ENCODE measurements at regions not wholly inside any gene's neighbourhood (a gene's known extent, or its start where the extent isn't known, plus 50 kb on each side); places are given as distances from the start of the nearest gene placed in this dataset.

- H3K4me3 ChIP-seq (ENCODE audit: insufficient read length, low read depth) = no peak overlapping the region
- H3K9ac ChIP-seq (ENCODE audit: insufficient read length, low read depth) = no peak overlapping the region
- H3K27me3 ChIP-seq (ENCODE audit: insufficient read depth, insufficient read length) = no peaks in the 10 kb centered on the region
- H3K4me1 ChIP-seq (ENCODE audit: insufficient read depth, insufficient read length) = no peaks in the 10 kb centered on the region
- DNase-seq (ENCODE audit: low read depth, low spot score) = no peak
- no peaks in the 10 kb centered on the region for H3K36me3 ChIP-seq (ENCODE audit: insufficient read depth, insufficient read length, low read length)
- no peak for TF ChIP-seq ZNF274 (IDR thresholded peaks at IDR 0.05; ENCODE audit: low read depth, low read length)
- TF ChIP-seq YY1 (IDR thresholded peaks at IDR 0.05; ENCODE audit: insufficient read depth, insufficient read length) = no peak
- TF ChIP-seq SUZ12 (IDR thresholded peaks at IDR 0.05; ENCODE audit: extremely low read depth, insufficient read depth, insufficient read length) = no peak
- no peaks in the 10 kb centered on the region for H3K9me3 ChIP-seq (ENCODE audit: insufficient read depth, low read length)
These were observed 85.6 kb upstream of the LHCGR start for GRCh38 chr2:48841126-48841525.

GRCh38 chr2:48838029-48838428 lies 82.5 kb upstream of the LHCGR start:
- peaks cover 8% of the 10 kb centered on the region; the same call in 1 of the 2 replicates for H3K9me3 ChIP-seq (ENCODE audit: insufficient read depth, low read length)
- no peaks in the 10 kb centered on the region for H3K4me1 ChIP-seq (ENCODE audit: insufficient read depth, insufficient read length)
- H3K9ac ChIP-seq (ENCODE audit: insufficient read length, low read depth) = no peak overlapping the region
- no peaks in the 10 kb centered on the region for H3K36me3 ChIP-seq (ENCODE audit: insufficient read depth, insufficient read length, low read length)
- H3K4me3 ChIP-seq (ENCODE audit: insufficient read length, low read depth) = no peak overlapping the region
- no peak for DNase-seq (ENCODE audit: low read depth, low spot score)
- H3K27me3 ChIP-seq (ENCODE audit: insufficient read depth, insufficient read length) = no peaks in the 10 kb centered on the region
- TF ChIP-seq ZNF274 (IDR thresholded peaks at IDR 0.05; ENCODE audit: low read depth, low read length) (no peak), YY1 (IDR thresholded peaks at IDR 0.05; ENCODE audit: insufficient read depth, insufficient read length) (no peak), SUZ12 (IDR thresholded peaks at IDR 0.05; ENCODE audit: extremely low read depth, insufficient read depth, insufficient read length) (no peak)

GRCh38 chr2:48829569-48829968 lies 74.0 kb upstream of the LHCGR start:
- Histone ChIP-seq H3K9ac (ENCODE audit: insufficient read length, low read depth) (no peak overlapping the region), H3K4me3 (ENCODE audit: insufficient read length, low read depth) (no peak overlapping the region), H3K36me3 (ENCODE audit: insufficient read depth, insufficient read length, low read length) (no peaks in the 10 kb centered on the region), H3K9me3 (ENCODE audit: insufficient read depth, low read length) (0 out of 2 replicates have a peak, but pooled peaks cover under 1% of the 10 kb centered on the region), H3K27me3 (ENCODE audit: insufficient read depth, insufficient read length) (no peaks in the 10 kb centered on the region), H3K4me1 (ENCODE audit: insufficient read depth, insufficient read length) (no peaks in the 10 kb centered on the region)
- DNase-seq (ENCODE audit: low read depth, low spot score) = no peak
- TF ChIP-seq SUZ12 (IDR thresholded peaks at IDR 0.05; ENCODE audit: extremely low read depth, insufficient read depth, insufficient read length) (no peak), ZNF274 (IDR thresholded peaks at IDR 0.05; ENCODE audit: low read depth, low read length) (no peak), YY1 (IDR thresholded peaks at IDR 0.05; ENCODE audit: insufficient read depth, insufficient read length) (no peak)

DNA sequence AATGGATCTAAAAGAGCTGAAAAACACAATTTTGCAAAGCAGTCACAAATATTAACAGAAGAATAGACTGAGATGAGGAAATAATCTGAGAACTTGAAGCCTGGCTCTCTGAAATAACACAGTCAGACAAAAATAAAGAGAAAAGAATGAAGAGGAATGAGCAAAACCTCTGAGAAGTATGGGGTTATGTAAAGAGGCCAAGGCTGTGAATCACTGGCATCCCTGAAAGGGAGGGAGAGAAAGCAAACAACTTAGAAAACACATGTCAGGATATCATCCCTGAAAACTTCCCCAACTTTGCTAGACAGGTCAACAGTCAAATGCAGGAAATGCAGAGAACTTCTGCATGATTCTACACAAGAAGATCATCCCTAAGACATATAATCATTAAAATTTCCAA lies 73.5 kb upstream of the LHCGR start:
- no peak for DNase-seq (ENCODE audit: low read depth, low spot score)
- Histone ChIP-seq H3K4me3 (ENCODE audit: insufficient read length, low read depth) (no peak overlapping the region), H3K9ac (ENCODE audit: insufficient read length, low read depth) (no peak overlapping the region), H3K27me3 (ENCODE audit: insufficient read depth, insufficient read length) (no peaks in the 10 kb centered on the region), H3K4me1 (ENCODE audit: insufficient read depth, insufficient read length) (no peaks in the 10 kb centered on the region), H3K9me3 (ENCODE audit: insufficient read depth, low read length) (no peaks in the 10 kb centered on the region), H3K36me3 (ENCODE audit: insufficient read depth, insufficient read length, low read length) (no peaks in the 10 kb centered on the region)
- no peak for TF ChIP-seq SUZ12 (IDR thresholded peaks at IDR 0.05; ENCODE audit: extremely low read depth, insufficient read depth, insufficient read length)
- TF ChIP-seq ZNF274 (IDR thresholded peaks at IDR 0.05; ENCODE audit: low read depth, low read length) = no peak
- no peak for TF ChIP-seq YY1 (IDR thresholded peaks at IDR 0.05; ENCODE audit: insufficient read depth, insufficient read length)

GRCh38 chr2:48826986-48827385 lies 71.5 kb upstream of the LHCGR start:
- Histone ChIP-seq H3K9ac (ENCODE audit: insufficient read length, low read depth) (no peak overlapping the region), H3K27me3 (ENCODE audit: insufficient read depth, insufficient read length) (no peaks in the 10 kb centered on the region), H3K36me3 (ENCODE audit: insufficient read depth, insufficient read length, low read length) (no peaks in the 10 kb centered on the region), H3K4me3 (ENCODE audit: insufficient read length, low read depth) (no peak overlapping the region), H3K9me3 (ENCODE audit: insufficient read depth, low read length) (no peaks in the 10 kb centered on the region), H3K4me1 (ENCODE audit: insufficient read depth, insufficient read length) (no peaks in the 10 kb centered on the region)
- TF ChIP-seq ZNF274 (IDR thresholded peaks at IDR 0.05; ENCODE audit: low read depth, low read length) = no peak
- DNase-seq (ENCODE audit: low read depth, low spot score) = no peak

DNA sequence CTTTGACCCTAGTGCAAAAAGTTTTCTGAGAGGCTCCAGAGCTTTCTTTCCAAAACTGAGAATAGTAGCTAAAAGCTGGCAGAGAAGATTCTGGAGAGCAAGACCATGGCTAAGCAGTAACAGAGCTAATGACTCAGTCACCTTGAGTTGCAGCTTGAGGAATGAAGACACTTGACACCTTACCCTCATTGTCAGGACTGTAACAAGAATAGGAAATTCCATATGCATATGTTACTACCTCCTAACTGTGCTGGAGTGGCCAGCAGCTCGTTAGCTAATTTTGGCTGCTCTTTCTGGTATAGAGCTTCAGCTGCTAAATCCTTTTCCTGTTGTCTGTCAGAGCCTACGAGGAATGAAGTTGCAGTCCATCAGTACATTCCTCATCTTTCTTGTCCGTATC lies 68.6 kb upstream of the LHCGR start:
- no peak overlapping the region for H3K9ac ChIP-seq (ENCODE audit: insufficient read length, low read depth)
- H3K36me3 ChIP-seq (ENCODE audit: insufficient read depth, insufficient read length, low read length) = no peaks in the 10 kb centered on the region
- H3K4me3 ChIP-seq (ENCODE audit: insufficient read length, low read depth) = no peak overlapping the region
- H3K9me3 ChIP-seq (ENCODE audit: insufficient read depth, low read length) = no peaks in the 10 kb centered on the region
- no peaks in the 10 kb centered on the region for H3K4me1 ChIP-seq (ENCODE audit: insufficient read depth, insufficient read length)
- no peak for TF ChIP-seq SUZ12 (IDR thresholded peaks at IDR 0.05; ENCODE audit: extremely low read depth, insufficient read depth, insufficient read length)
- no peak for TF ChIP-seq ZNF274 (IDR thresholded peaks at IDR 0.05; ENCODE audit: low read depth, low read length)
- no peak for TF ChIP-seq YY1 (IDR thresholded peaks at IDR 0.05; ENCODE audit: insufficient read depth, insufficient read length)
- DNase-seq (ENCODE audit: low read depth, low spot score) = no peak
- no peaks in the 10 kb centered on the region for H3K27me3 ChIP-seq (ENCODE audit: insufficient read depth, insufficient read length)

DNA sequence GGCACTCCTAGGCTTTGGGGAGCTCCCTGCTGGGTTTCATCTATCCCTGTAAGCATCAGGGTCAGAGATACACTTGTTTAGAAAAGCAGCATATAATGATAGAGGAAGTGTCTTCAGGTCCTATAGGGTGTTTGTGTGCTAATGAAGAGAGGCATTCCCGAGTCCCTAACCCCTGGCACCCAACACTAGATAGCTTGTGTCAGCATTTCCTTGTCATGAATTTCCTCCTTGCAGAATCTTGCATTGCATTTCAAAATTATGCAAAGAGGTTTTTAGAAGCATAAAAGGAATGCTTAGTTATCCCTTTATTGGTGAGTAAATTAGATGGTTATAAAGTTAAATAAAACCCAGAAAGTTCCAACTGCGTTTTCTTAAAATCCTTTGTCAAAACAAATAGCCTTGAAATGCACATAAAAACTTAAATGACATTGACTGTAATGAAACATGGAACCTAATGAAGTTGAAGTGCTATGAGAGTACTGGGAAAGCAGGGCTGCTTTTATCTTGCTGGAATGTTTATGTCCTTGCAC lies 63.7 kb upstream of the LHCGR start:
- H3K4me3 ChIP-seq (ENCODE audit: insufficient read length, low read depth) = no peak overlapping the region
- H3K9ac ChIP-seq (ENCODE audit: insufficient read length, low read depth) = no peak overlapping the region
- no peaks in the 10 kb centered on the region for H3K27me3 ChIP-seq (ENCODE audit: insufficient read depth, insufficient read length)
- 0 out of 2 replicates have a peak, but pooled peaks cover 2% of the 10 kb centered on the region for H3K9me3 ChIP-seq (ENCODE audit: insufficient read depth, low read length)
- DNase-seq (ENCODE audit: low read depth, low spot score) = no peak
- H3K4me1 ChIP-seq (ENCODE audit: insufficient read depth, insufficient read length) = no peaks in the 10 kb centered on the region
- no peaks in the 10 kb centered on the region for H3K36me3 ChIP-seq (ENCODE audit: insufficient read depth, insufficient read length, low read length)
- TF ChIP-seq YY1 (IDR thresholded peaks at IDR 0.05; ENCODE audit: insufficient read depth, insufficient read length) = no peak

GRCh38 chr2:48817355-48817754 lies 61.8 kb upstream of the LHCGR start:
- DNase-seq (ENCODE audit: low read depth, low spot score) = no peak
- H3K36me3 ChIP-seq (ENCODE audit: insufficient read depth, insufficient read length, low read length) = no peaks in the 10 kb centered on the region
- no peaks in the 10 kb centered on the region for H3K27me3 ChIP-seq (ENCODE audit: insufficient read depth, insufficient read length)
- no peak overlapping the region for H3K9ac ChIP-seq (ENCODE audit: insufficient read length, low read depth)
- H3K9me3 ChIP-seq (ENCODE audit: insufficient read depth, low read length) = peaks cover 14% of the 10 kb centered on the region; the same call in 1 of the 2 replicates
- no peak overlapping the region for H3K4me3 ChIP-seq (ENCODE audit: insufficient read length, low read depth)
- no peaks in the 10 kb centered on the region for H3K4me1 ChIP-seq (ENCODE audit: insufficient read depth, insufficient read length)
- TF ChIP-seq SUZ12 (IDR thresholded peaks at IDR 0.05; ENCODE audit: extremely low read depth, insufficient read depth, insufficient read length) (no peak), ZNF274 (IDR thresholded peaks at IDR 0.05; ENCODE audit: low read depth, low read length) (no peak), YY1 (IDR thresholded peaks at IDR 0.05; ENCODE audit: insufficient read depth, insufficient read length) (no peak)

All from NT2/D1 (cell line).